HepG2 (cell line): ENCODE measurements at regions not wholly inside any gene's neighbourhood (a gene's known extent, or its start where the extent isn't known, plus 50 kb on each side); places are given as distances from the start of the nearest gene placed in this dataset.

ENCODE experiments used
- ATAC-seq: fragments of 200-7000 bp; cut with Tn5 transposase; 3 replicates; pipeline ENCODE4 v1.9.1; 2020; ENCODE audit warnings: mild to moderate bottlenecking, moderate library complexity
- BruUV-seq: library from RNA; stranded (reverse); fragments of 400-500 nt; replicated peaks from 2 replicates; lab custom pipeline; 2021; lab: Mats Ljungman, UMichigan
- CTCF ChIA-PET: fragments of 300-600 bp; formaldehyde crosslinking; extraction: SDS; loops from one replicate; lab custom pipeline; 2021; ENCODE audit warnings: low total read pairs, inconsistent platforms, low intra/inter-chr PET ratio; lab: Yijun Ruan, JAX
- POLR2A ChIA-PET: fragments of 350-600 bp; sonication (Branson Sonifier 250); formaldehyde crosslinking; loops from one replicate; lab custom pipeline; 2020; ENCODE audit warnings: antibody characterized with exemption, inconsistent platforms; lab: Yijun Ruan, JAX
- DNase-seq: peaks from one replicate; pipeline ENCODE4 v3.0.0-alpha.2; 2015; ENCODE audit warnings: low spot score
- FAIRE-seq: peaks from 3 replicates; lab custom pipeline; 2011; peaks lifted over from hg19 to GRCh38; lab: Jason Lieb, UNC
- H2AFZ ChIP-seq: one replicate; pipeline ENCODE4 v1.6.1; 2011; ENCODE audit warnings: low read length, inconsistent platforms
- H3K27ac ChIP-seq: fragments of 300-600 bp; 3 replicates; pipeline ENCODE4 v1.8.0; 2011; ENCODE audit warnings: mixed run types, mild to moderate bottlenecking, mixed read lengths, low read length, inconsistent platforms; ENCODE audit not compliant: insufficient read depth; ENCODE audit errors: extremely low read length
- H3K27me3 ChIP-seq, 2 experiments: fragments of 200-600 bp in 1 of 2; 2 replicates in 1 of 2; 3 replicates in 1 of 2; pipeline versions ENCODE4 v1.6.0 to v1.8.0; 2011; ENCODE audit warnings: low read length in 2 of 2, mild to moderate bottlenecking in 2 of 2, moderate library complexity in 2 of 2, inconsistent platforms in 1 of 2; ENCODE audit not compliant: insufficient read depth in 2 of 2, control insufficient read depth in 1 of 2
- H3K36me3 ChIP-seq, 2 experiments: fragments of 200-600 bp in 1 of 2; replicated peaks in 1 of 2; 2 replicates in 1 of 2; 3 replicates in 1 of 2; pipeline versions ENCODE4 v1.5.1 to v1.8.0; 2011; ENCODE audit warnings: low read length in 2 of 2, inconsistent platforms in 1 of 2; ENCODE audit not compliant: insufficient read depth in 2 of 2, control insufficient read depth in 1 of 2
- H3K4me1 ChIP-seq: 2 replicates; pipeline ENCODE4 v1.5.1; 2012; ENCODE audit warnings: low read length, inconsistent platforms; ENCODE audit not compliant: insufficient read depth
- H3K4me2 ChIP-seq: 2 replicates; pipeline ENCODE4 v1.6.0; 2011; ENCODE audit warnings: low read depth, low read length, inconsistent platforms
- H3K4me3 ChIP-seq, 3 experiments: fragments of 200-600 bp in 1 of 3; sonication (generic), shearing (Covaris generic) in 1 of 3; replicated peaks in 1 of 3; 2 replicates each; pipeline ENCODE4 v1.5.1; 2011 to 2016; ENCODE audit warnings: low read length in 3 of 3, inconsistent platforms in 2 of 3, low read depth in 2 of 3, mild to moderate bottlenecking in 2 of 3, control low read depth in 1 of 3, mixed read lengths in 1 of 3; ENCODE audit not compliant: insufficient read depth in 1 of 3
- H3K79me2 ChIP-seq: one replicate; pipeline ENCODE4 v1.6.1; 2011; ENCODE audit warnings: low read length, inconsistent platforms; ENCODE audit not compliant: insufficient read depth
- H3K9ac ChIP-seq: 2 replicates; pipeline ENCODE4 v1.6.0; 2011; ENCODE audit warnings: mild to moderate bottlenecking, low read depth, low read length, inconsistent platforms; ENCODE audit not compliant: insufficient read depth
- H3K9me3 ChIP-seq: 2 replicates; pipeline ENCODE4 v1.5.1; 2012; ENCODE audit warnings: mild to moderate bottlenecking, low read length
- H4K20me1 ChIP-seq: 2 replicates; pipeline ENCODE4 v1.6.0; 2011; ENCODE audit warnings: inconsistent platforms, mild to moderate bottlenecking, low read length, moderate library complexity; ENCODE audit not compliant: insufficient read depth
- AGO2 ChIP-seq: fragments of 200-400 bp; formaldehyde crosslinking; optimal IDR thresholded peaks from 2 replicates; pipeline ENCODE3; 2017; ENCODE audit warnings: mild to moderate bottlenecking, low read depth, low read length, moderate library complexity
- FOXJ3 ChIP-seq: sonication (generic); formaldehyde crosslinking; IDR thresholded peaks from 2 replicates; pipeline ENCODE4 v1.4.0; 2020; ENCODE audit warnings: missing genetic modification reagents, mild to moderate bottlenecking, borderline replicate concordance
- IRX3 ChIP-seq: sonication (generic); formaldehyde crosslinking; IDR thresholded peaks from 2 replicates; pipeline ENCODE4 v1.8.1; 2023; ENCODE audit warnings: mild to moderate bottlenecking, low read depth, missing genetic modification reagents, borderline replicate concordance
- MATR3 ChIP-seq: sonication (generic); formaldehyde crosslinking; IDR thresholded peaks from 2 replicates; pipeline ENCODE4 v1.4.0; 2020; ENCODE audit warnings: missing genetic modification reagents
- NFKB2 ChIP-seq: sonication (generic); formaldehyde crosslinking; IDR thresholded peaks from 2 replicates; pipeline ENCODE4 v1.4.0; 2020; ENCODE audit warnings: missing genetic modification reagents, borderline replicate concordance
- PAX8 ChIP-seq: sonication (generic); formaldehyde crosslinking; IDR thresholded peaks from 2 replicates; pipeline ENCODE4 v1.8.0; 2022; ENCODE audit warnings: mild to moderate bottlenecking, missing genetic modification reagents, borderline replicate concordance
- POLR2A ChIP-seq, 2 experiments: IDR thresholded peaks; 2 replicates each; pipeline ENCODE4 v1.6.1; 2011; ENCODE audit warnings: low read depth in 2 of 2, low read length in 2 of 2, mild to moderate bottlenecking in 1 of 2, moderate library complexity in 1 of 2; ENCODE audit not compliant: insufficient read depth in 1 of 2
- SAP130 ChIP-seq: IDR thresholded peaks from 2 replicates; pipeline ENCODE4 v1.6.1; 2016; ENCODE audit warnings: low read depth
- SP2 ChIP-seq: sonication (generic); formaldehyde crosslinking; IDR thresholded peaks from 2 replicates; pipeline ENCODE4 v1.5.1; 2020; ENCODE audit warnings: mild to moderate bottlenecking, missing genetic modification reagents
- TGIF2 ChIP-seq: IDR thresholded peaks from 2 replicates; pipeline ENCODE4 v1.6.1; 2016; ENCODE audit warnings: control low read depth, missing compliant biosample characterization
- ZNF382 ChIP-seq: sonication (generic); formaldehyde crosslinking; IDR thresholded peaks from 2 replicates; pipeline ENCODE4 v1.5.0; 2020; ENCODE audit warnings: missing genetic modification reagents, mild to moderate bottlenecking, borderline replicate concordance
- ZNF569 ChIP-seq: sonication (generic); formaldehyde crosslinking; IDR thresholded peaks from 2 replicates; pipeline ENCODE4 v1.5.0; 2020; ENCODE audit warnings: mild to moderate bottlenecking, missing genetic modification reagents, moderate library complexity, borderline replicate concordance
- ZNF775 ChIP-seq: sonication (generic); formaldehyde crosslinking; IDR thresholded peaks from 2 replicates; pipeline ENCODE4 v1.4.0; 2020; ENCODE audit warnings: missing genetic modification reagents, mild to moderate bottlenecking, moderate library complexity, borderline replicate concordance
- ZSCAN25 ChIP-seq: sonication (generic); formaldehyde crosslinking; IDR thresholded peaks from 2 replicates; pipeline ENCODE4 v1.8.0; 2022; ENCODE audit warnings: mild to moderate bottlenecking, missing genetic modification reagents
- WGBS: methylation state at CpG from one replicate; pipeline ENCODE4 v1.1.6; 2017; ENCODE audit warnings: low lambda C conversion rate; 5-methylcytosine and 5-hydroxymethylcytosine counted together
- in situ Hi-C: cut with HindIII; loops from 2 replicates; pipeline ENCODE4 v1.10.0; 2017; ENCODE audit warnings: low pct_unique_long_range_greater_than_20kb; ENCODE audit not compliant: extremely low pct_ligation_motif_present
- intact Hi-C: fragments of 100-400 bp; cut with micrococcal nuclease; formaldehyde crosslinking; loops from one replicate; pipeline ENCODE4 v1.10.0; 2022; ENCODE audit not compliant: unreplicated experiment
- TF ChIP-seq, protein P1 (sequence below): sonication (generic); formaldehyde crosslinking; IDR thresholded peaks from 2 replicates; pipeline ENCODE4 v1.8.0; 2022; ENCODE audit warnings: missing genetic modification reagents, mild to moderate bottlenecking, borderline replicate concordance
- TF ChIP-seq, protein P2 (sequence below): sonication (generic); formaldehyde crosslinking; IDR thresholded peaks from 2 replicates; pipeline ENCODE4 v1.4.0; 2020; ENCODE audit warnings: mild to moderate bottlenecking, missing genetic modification reagents, borderline replicate concordance
- TF ChIP-seq, protein P3 (sequence below): IDR thresholded peaks from 2 replicates; pipeline ENCODE4 v1.6.1; 2016; ENCODE audit warnings: missing compliant biosample characterization, missing genetic modification reagents, borderline replicate concordance

DNA sequence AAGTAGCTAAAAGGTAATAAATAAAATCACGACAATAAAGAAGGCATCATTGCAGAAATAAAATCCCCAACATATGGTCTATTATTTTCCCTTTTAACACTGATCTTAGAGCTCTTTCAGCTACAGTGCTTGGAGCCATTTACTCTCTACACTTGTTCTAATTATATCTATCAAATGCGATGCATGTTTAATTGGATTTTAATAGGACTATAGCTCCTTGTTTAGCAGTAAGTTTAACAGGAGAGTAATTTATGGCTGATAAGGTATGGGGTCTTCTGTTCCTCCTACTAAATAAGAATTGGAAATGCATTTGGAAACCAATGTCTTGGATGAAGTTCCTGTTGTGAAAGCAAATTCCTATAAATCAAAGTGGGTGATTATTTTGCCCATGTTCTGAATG is 304.2 kb upstream of the PTPRD start:
- Histone ChIP-seq H3K4me3 (no peak overlapping the region), H3K9ac (no peak overlapping the region), H4K20me1 (no peaks in the 10 kb centered on the region), H3K27me3 (no peaks in the 10 kb centered on the region), H3K4me2 (no peak overlapping the region), H2AFZ (no peak overlapping the region), H3K27ac (no peak overlapping the region), H3K4me1 (no peaks in the 10 kb centered on the region), H3K79me2 (no peaks in the 10 kb centered on the region), H3K36me3 (no peaks in the 10 kb centered on the region), H3K9me3 (peaks cover 80% of the 10 kb centered on the region)
- in situ Hi-C loops, result no loop called here
- CTCF ChIA-PET, result no interaction called here
- ATAC-seq, result no peak
- 26% methylated on average over 2 of the region's 2 CpGs for WGBS
- no peak for DNase-seq
- no peak for FAIRE-seq
- intact Hi-C loops, result no loop called here
- no TSS peak for BruUV-seq
- TF ChIP-seq ZSCAN25 (CRISPR knock-in tag), result no peak
- no peak for TF ChIP-seq ZNF775 (CRISPR knock-in tag)
- TF ChIP-seq AGO2, result no peak
- TF ChIP-seq SAP130 (CRISPR knock-in tag), result no peak
- TF ChIP-seq FOXJ3 (CRISPR knock-in tag), result no peak
- POLR2A ChIA-PET, result no interaction called here

DNA sequence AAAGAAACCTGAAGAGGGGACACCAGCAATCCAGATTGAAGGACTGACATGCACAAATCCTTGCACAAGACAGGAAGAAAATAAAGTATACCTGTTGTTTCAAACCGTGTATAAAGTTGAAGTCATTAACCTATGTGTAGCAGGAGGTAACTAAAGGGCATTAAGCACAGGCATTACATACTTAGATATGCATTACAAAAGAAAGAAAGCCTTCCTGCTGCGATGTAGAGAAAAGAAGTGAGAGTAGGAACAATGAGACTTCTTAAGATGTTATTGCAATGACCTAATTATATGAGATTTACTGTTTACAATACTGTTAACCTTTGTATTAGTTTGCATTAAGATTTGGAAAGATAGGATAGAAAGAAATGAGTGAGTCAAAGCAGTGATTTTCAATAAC is 308.9 kb upstream of the PTPRD start:
- H3K4me1 ChIP-seq, result no peaks in the 10 kb centered on the region
- no peak overlapping the region for H2AFZ ChIP-seq
- no peaks in the 10 kb centered on the region for H3K27me3 ChIP-seq
- ChIA-PET POLR2A (no interaction called here), CTCF (no interaction called here)
- no peak overlapping the region for H3K9ac ChIP-seq
- ATAC-seq (no peak), DNase-seq (no peak), FAIRE-seq (no peak)
- no peak overlapping the region for H3K4me2 ChIP-seq
- no peaks in the 10 kb centered on the region for H3K79me2 ChIP-seq
- no peak overlapping the region for H3K4me3 ChIP-seq
- H3K36me3 ChIP-seq, result no peaks in the 10 kb centered on the region
- H3K9me3 ChIP-seq, result peaks cover 86% of the 10 kb centered on the region
- no peaks in the 10 kb centered on the region for H4K20me1 ChIP-seq
- no TSS peak for BruUV-seq
- in situ Hi-C loops, result no loop called here
- WGBS, result 0% methylated on average over 2 of the region's 2 CpGs
- H3K27ac ChIP-seq, result no peak overlapping the region
- intact Hi-C loops, result no loop called here
- TF ChIP-seq PAX8 (no peak), MATR3 (no peak), NFKB2 (CRISPR knock-in tag) (no peak), TGIF2 (no peak), POLR2A (IDR thresholded peaks at IDR 0.05; ENCODE audit: insufficient read depth in 1 of 2, low read depth in 2 of 2, low read length in 2 of 2) (no peak), IRX3 (no peak), SP2 (CRISPR knock-in tag) (no peak), ZNF569 (CRISPR knock-in tag) (no peak), ZNF382 (CRISPR knock-in tag) (no peak)
- TF ChIP-seq, protein P1, sequence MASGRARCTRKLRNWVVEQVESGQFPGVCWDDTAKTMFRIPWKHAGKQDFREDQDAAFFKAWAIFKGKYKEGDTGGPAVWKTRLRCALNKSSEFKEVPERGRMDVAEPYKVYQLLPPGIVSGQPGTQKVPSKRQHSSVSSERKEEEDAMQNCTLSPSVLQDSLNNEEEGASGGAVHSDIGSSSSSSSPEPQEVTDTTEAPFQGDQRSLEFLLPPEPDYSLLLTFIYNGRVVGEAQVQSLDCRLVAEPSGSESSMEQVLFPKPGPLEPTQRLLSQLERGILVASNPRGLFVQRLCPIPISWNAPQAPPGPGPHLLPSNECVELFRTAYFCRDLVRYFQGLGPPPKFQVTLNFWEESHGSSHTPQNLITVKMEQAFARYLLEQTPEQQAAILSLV (CRISPR knock-in tag), result no peak
- TF ChIP-seq, protein P2, sequence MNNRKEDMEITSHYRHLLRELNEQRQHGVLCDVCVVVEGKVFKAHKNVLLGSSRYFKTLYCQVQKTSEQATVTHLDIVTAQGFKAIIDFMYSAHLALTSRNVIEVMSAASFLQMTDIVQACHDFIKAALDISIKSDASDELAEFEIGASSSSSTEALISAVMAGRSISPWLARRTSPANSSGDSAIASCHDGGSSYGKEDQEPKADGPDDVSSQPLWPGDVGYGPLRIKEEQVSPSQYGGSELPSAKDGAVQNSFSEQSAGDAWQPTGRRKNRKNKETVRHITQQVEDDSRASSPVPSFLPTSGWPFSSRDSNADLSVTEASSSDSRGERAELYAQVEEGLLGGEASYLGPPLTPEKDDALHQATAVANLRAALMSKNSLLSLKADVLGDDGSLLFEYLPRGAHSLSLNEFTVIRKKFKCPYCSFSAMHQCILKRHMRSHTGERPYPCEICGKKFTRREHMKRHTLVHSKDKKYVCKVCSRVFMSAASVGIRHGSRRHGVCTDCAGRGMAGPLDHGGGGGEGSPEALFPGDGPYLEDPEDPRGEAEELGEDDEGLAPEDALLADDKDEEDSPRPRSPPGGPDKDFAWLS (CRISPR knock-in tag), result no peak
- TF ChIP-seq, protein P3, sequence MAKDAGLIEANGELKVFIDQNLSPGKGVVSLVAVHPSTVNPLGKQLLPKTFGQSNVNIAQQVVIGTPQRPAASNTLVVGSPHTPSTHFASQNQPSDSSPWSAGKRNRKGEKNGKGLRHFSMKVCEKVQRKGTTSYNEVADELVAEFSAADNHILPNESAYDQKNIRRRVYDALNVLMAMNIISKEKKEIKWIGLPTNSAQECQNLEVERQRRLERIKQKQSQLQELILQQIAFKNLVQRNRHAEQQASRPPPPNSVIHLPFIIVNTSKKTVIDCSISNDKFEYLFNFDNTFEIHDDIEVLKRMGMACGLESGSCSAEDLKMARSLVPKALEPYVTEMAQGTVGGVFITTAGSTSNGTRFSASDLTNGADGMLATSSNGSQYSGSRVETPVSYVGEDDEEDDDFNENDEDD (CRISPR knock-in tag), result no peak
